BE2C (cell line): ENCODE measurements at regions not wholly inside any gene's neighbourhood (a gene's known extent, or its start where the extent isn't known, plus 50 kb on each side); places are given as distances from the start of the nearest gene placed in this dataset.

Source experiments
- DNase-seq: peaks from one replicate; pipeline ENCODE4 v3.0.0-alpha.2; 2020
- H3K27me3 ChIP-seq: fragments of 250-450 bp; sonication (Bioruptor Pico); 2 replicates; pipeline ENCODE4 v1.5.1; 2020; ENCODE audit warnings: mild to moderate bottlenecking
- H3K36me3 ChIP-seq: fragments of 250-450 bp; sonication (Bioruptor Pico); 2 replicates; pipeline ENCODE4 v1.5.1; 2020; ENCODE audit warnings: mild to moderate bottlenecking
- H3K4me1 ChIP-seq: fragments of 250-450 bp; sonication (Bioruptor Pico); 2 replicates; pipeline ENCODE4 v1.5.1; 2020
- H3K4me3 ChIP-seq: 2 replicates; pipeline ENCODE4 v1.5.1; 2011; ENCODE audit warnings: low read depth, low read length
- H3K9me3 ChIP-seq: fragments of 250-450 bp; sonication (Bioruptor Pico); 2 replicates; pipeline ENCODE4 v1.5.1; 2020
- TF ChIP-seq, protein P1 (sequence below): IDR thresholded peaks from 2 replicates; pipeline ENCODE4 v1.5.1; 2012; ENCODE audit warnings: mild to moderate bottlenecking, low read depth, low read length

DNA sequence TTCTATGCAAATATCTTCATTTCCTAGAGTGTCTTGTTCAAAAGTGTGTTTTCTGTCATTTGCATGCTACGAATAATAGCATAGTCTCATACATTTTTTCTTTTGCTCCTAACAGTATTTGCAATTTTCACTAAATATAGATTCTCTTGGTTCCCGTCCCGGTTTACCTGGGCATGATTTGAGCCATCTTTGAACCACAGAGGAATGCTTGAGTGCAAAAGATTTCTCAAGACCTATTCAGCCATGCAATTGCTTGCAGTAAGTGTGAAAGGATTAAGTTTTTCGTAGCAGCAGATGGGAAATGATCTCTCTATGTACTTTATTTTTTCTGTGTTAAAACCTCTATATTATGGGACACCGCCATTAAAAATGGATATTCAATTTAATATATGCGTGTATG lies 733.0 kb downstream of the ZPLD1 start:
- Histone ChIP-seq H3K9me3 (no peaks in the 10 kb centered on the region), H3K4me3 (no peak overlapping the region), H3K27me3 (no peaks in the 10 kb centered on the region), H3K36me3 (no peaks in the 10 kb centered on the region), H3K4me1 (peaks cover 17% of the 10 kb centered on the region)
- DNase-seq: no peak
- TF ChIP-seq, protein P1, sequence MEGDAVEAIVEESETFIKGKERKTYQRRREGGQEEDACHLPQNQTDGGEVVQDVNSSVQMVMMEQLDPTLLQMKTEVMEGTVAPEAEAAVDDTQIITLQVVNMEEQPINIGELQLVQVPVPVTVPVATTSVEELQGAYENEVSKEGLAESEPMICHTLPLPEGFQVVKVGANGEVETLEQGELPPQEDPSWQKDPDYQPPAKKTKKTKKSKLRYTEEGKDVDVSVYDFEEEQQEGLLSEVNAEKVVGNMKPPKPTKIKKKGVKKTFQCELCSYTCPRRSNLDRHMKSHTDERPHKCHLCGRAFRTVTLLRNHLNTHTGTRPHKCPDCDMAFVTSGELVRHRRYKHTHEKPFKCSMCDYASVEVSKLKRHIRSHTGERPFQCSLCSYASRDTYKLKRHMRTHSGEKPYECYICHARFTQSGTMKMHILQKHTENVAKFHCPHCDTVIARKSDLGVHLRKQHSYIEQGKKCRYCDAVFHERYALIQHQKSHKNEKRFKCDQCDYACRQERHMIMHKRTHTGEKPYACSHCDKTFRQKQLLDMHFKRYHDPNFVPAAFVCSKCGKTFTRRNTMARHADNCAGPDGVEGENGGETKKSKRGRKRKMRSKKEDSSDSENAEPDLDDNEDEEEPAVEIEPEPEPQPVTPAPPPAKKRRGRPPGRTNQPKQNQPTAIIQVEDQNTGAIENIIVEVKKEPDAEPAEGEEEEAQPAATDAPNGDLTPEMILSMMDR: no peak

DNA sequence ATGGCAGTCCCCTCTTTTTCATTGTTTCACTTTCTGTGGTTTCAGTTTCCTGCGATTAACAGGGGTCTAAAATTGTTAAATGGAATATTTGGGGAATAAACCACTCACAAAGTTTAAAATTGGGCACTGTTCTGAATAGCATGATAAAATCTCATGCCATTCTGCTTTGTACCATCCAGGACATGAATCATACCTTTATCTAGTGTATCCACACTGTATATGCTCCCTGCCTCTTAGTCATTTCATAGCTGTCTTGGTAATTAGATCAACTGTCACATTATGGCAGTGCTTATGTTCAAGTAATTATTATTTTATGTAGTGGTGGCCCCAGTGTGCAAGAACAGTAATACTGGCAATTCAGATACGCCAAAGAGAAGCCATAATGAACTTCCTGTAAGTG lies 734.5 kb downstream of the ZPLD1 start:
- no peak overlapping the region for H3K4me3 ChIP-seq
- TF ChIP-seq, protein P1: no peak
- peak; percentile 10 for DNase-seq

DNA sequence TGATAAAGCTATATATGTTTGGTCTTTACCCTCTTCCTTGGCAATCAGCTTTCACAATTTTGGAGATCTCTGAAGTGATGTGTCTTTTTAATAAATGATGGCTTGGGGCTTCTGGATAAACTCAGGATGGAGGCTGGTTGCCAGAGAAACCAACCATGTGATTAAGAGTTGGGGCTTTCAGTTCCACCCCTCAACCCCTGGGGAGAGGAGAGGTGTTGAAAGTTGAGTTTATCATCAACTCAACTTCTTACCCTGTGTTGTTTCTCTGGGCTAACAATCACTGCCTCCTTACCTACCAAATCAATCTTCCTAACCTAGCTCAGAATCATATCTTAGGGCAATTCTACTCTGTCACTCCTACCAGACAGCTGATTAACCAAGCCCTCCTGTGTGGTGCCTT lies 735.8 kb downstream of the ZPLD1 start:
- no peak overlapping the region for H3K4me3 ChIP-seq
- H3K27me3 ChIP-seq: no peaks in the 10 kb centered on the region
- no peaks in the 10 kb centered on the region for H3K36me3 ChIP-seq
- DNase-seq: peak; percentile 68
- no peaks in the 10 kb centered on the region for H3K9me3 ChIP-seq
- H3K4me1 ChIP-seq: peaks cover 17% of the 10 kb centered on the region
- TF ChIP-seq, protein P1: no peak

More for the DNA sequence above, 734.5 kb downstream of the ZPLD1 start:
- Histone ChIP-seq H3K27me3 (no peaks in the 10 kb centered on the region), H3K9me3 (no peaks in the 10 kb centered on the region), H3K36me3 (no peaks in the 10 kb centered on the region), H3K4me1 (peaks cover 17% of the 10 kb centered on the region)

DNA sequence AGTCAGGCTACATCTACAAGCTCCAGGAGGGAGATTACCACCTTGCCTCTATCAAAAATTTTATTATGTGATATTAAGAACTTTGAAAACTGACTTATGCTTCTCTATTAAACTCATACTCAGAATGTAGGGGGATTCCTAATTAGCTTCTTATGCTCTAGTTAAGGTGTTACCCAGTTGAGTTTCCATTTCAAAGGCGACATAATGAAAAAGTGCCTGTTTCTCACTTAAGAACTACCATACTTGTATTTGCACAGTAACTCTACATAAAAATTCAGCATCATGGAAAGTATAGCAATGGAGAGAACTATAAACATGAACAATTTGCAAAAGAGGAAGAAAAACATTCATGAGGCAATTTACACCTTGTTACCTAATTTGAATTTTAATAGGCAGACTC lies 739.1 kb downstream of the ZPLD1 start:
- H3K36me3 ChIP-seq: no peaks in the 10 kb centered on the region
- no peaks in the 10 kb centered on the region for H3K27me3 ChIP-seq
- H3K4me1 ChIP-seq: peaks cover 14% of the 10 kb centered on the region
- TF ChIP-seq, protein P1: no peak
- no peaks in the 10 kb centered on the region for H3K9me3 ChIP-seq
- DNase-seq: no peak
- no peak overlapping the region for H3K4me3 ChIP-seq

DNA sequence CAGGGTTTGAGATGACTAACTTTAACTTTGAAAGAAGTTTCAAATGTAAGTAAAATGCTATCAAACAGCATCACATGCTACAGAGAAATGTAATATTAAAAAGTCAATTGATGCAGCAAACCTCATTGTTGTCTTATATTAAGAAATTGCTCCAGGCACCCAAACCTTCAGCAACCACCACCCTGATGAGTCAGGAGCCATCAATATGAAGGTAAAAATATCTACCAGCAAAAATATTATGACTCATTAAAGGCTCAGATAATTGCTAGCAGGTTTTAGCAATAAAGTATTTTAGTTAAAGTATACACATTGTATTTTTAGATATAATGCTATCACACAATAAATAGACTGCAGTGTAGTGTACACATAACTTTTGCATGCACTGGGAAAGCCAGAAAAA lies 746.3 kb downstream of the ZPLD1 start:
- TF ChIP-seq, protein P1: no peak
- H3K27me3 ChIP-seq: no peaks in the 10 kb centered on the region
- H3K36me3 ChIP-seq: no peaks in the 10 kb centered on the region
- DNase-seq: no peak
- no peaks in the 10 kb centered on the region for H3K4me1 ChIP-seq
- H3K9me3 ChIP-seq: no peaks in the 10 kb centered on the region
- H3K4me3 ChIP-seq: no peak overlapping the region

DNA sequence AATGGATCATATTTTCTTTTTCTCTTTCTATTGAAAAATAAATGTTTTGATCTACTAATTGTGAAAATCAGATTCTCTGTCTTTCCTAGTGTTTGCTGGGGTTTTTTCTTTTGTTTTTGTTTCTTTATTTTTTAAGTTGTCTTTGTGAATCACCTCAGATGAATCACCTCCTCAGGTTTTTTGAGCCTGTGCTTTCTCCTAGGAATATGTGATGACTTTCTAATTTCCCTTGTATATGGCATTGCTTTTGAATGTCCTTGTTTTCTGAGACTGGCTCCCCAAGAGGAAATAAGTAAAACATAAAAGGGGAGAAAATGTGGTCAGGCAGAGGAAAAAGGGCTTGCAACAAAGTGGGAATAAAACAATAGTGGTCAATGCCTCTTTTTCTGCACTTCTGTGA lies 750.0 kb downstream of the ZPLD1 start:
- H3K9me3 ChIP-seq: no peaks in the 10 kb centered on the region
- no peaks in the 10 kb centered on the region for H3K36me3 ChIP-seq
- DNase-seq: no peak
- H3K4me3 ChIP-seq: no peak overlapping the region
- TF ChIP-seq, protein P1: no peak
- no peaks in the 10 kb centered on the region for H3K27me3 ChIP-seq
- no peaks in the 10 kb centered on the region for H3K4me1 ChIP-seq
